ENCODE measurements at regions not wholly inside any gene's neighbourhood (a gene's known extent, or its start where the extent isn't known, plus 50 kb on each side); places are given as distances from the start of the nearest gene placed in this dataset.
"Not testable (repeated sequence)": the region's sequence is repeated elsewhere in the genome, so short reads cannot be mapped to it uniquely, and the experiment has no call there.

DNA sequence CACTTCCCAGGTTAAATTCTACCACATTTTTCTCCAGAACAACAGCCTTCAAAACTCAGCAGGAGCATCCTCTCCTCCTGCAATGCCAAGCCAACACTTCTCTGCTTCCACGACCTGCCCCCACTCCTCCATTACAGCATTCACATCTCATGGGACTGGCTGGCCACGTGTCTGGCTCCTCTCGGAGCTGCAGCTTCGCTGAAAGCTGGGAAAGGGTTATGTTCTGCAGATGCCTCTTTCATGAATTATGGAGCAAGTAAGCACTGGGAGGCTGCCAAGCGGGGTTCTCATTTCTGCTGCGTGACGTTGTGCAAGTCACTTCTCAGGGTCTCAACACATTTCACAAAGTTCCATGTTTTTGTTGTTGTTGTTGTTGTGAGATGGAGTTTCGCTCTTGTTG, 142.2 kb upstream of the RFLNA start:
- in situ Hi-C loops (cut with MboI; ENCODE audit: low pct_unique_long_range_greater_than_20kb, low sequenced_read_pairs) = no loop called here
- DNase-seq = no peak

DNA sequence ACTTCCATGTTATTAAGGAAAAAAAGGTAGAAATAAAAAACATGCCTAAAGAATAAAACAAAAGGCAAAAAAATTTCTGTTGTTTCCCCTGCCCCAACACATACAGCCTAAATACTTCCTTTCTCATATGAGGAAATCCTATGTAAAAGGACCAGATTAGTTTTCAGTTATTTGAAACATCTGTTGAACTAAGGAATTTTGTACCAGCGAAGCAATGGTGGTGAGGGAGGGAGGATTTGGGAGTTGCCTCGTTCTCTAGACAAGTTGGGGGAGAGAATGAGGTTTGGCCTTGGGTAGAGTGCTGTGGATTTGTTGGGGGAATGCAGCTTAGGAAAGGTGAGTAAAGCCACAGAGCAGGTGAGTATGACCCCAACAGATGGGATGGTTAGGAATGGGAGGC, 141.5 kb upstream of the RFLNA start:
- DNase-seq = no peak
- in situ Hi-C loops (cut with MboI; ENCODE audit: low pct_unique_long_range_greater_than_20kb, low sequenced_read_pairs) = no loop called here

GRCh38 chr12:124157406-124157805, 137.5 kb upstream of the RFLNA start:
- DNase-seq = no peak
- in situ Hi-C loops (cut with MboI; ENCODE audit: low pct_unique_long_range_greater_than_20kb, low sequenced_read_pairs) = no loop called here

GRCh38 chr12:124159655-124160054, 135.2 kb upstream of the RFLNA start:
- in situ Hi-C loops (cut with MboI; ENCODE audit: low pct_unique_long_range_greater_than_20kb, low sequenced_read_pairs) = no loop called here
- no peak for DNase-seq

- in situ Hi-C loops (cut with MboI; ENCODE audit: low pct_unique_long_range_greater_than_20kb, low sequenced_read_pairs) = no loop called here
- no peak for DNase-seq
Observed at GRCh38 chr12:124160097-124160756, 134.7 kb upstream of the RFLNA start.

DNA sequence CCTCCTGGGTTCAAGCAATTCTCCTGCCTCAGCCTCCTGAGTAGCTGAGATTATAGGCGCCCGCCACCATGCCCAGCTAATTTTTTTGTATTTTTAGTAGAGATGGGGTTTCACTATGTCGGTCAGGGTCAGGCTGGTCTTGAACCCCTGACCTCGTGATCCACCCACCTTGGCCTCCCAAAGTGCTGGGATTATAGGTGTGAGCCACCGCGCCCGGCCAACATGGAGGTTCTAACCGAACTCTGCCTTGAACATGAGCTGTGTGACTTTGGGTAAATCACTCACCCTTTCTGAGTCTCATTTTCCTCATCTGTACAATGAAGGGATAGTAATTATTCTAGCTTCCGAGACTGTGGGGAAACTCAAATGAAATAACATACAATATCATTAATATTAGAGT, 133.5 kb upstream of the RFLNA start:
- in situ Hi-C loops (cut with MboI; ENCODE audit: low pct_unique_long_range_greater_than_20kb, low sequenced_read_pairs); DNase-seq: not testable (repeated sequence)

DNA sequence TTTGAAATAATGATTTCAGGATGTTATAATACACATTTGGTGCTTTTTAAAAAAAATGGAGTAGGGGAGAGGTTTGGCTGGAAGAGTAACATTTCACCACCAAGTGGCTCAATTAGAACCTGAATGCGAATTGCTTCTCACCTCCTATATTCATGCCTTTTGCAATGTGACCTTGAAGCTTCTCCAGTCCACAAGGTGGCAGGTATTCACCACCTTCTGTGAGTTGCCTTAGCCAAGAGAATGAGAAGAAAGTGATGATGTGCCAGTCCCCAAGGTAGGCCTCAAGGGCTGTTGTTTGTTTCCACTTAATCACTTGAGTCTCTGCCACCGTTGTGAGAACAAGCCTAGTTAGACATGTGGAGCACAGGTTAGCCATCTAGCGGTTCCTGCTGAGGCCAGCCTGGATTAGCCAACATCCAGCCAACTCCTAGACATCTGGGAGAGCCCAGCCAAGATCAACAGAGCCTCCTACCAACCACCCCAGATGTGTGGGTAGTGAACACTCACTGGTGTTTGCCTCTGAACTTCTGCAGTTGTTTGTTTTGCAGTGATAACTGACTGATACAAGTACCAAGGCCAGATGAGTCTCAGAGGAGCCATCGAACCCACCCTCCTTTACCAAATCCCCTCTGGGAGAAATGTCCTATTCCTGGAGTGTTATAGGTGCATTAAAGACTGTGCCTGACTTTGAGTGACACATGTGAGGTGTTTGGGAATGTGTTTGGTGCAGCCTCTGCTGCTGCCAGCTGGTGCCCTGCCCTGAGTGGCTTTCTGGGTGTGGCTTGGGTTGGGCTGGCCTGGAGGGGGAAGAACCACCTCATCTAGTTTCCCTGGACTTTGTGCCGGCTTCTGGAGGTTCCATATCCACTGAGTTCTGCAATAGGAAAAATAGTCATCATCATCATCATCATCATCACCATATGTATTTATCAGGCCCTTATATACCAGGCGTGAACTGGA, 132.5 kb upstream of the RFLNA start:
- no peak for DNase-seq
- in situ Hi-C loops (cut with MboI; ENCODE audit: low pct_unique_long_range_greater_than_20kb, low sequenced_read_pairs) = no loop called here

DNA sequence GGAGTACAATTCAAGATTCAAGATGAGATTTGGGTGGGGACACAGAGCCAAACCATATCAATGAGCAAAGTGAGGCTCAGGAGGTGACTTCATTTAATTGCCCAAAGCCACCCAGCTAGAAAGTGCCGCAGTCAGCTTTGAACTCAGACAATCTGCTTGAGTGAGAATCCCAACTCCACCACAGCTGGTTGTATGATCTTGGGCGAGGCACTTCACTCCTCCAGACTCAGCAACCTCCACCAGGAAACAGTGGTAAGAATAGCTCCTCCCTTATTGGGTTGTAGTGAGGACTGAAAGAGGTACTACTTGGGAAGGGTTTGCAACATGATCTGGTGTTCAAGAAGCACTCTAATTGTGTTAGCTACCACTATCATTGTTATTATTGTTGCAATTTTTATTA, 129.2 kb upstream of the RFLNA start:
- no peak for DNase-seq
- in situ Hi-C loops (cut with MboI; ENCODE audit: low pct_unique_long_range_greater_than_20kb, low sequenced_read_pairs) = no loop called here

GRCh38 chr12:124167141-124167540, 127.8 kb upstream of the RFLNA start:
- in situ Hi-C loops (cut with MboI; ENCODE audit: low pct_unique_long_range_greater_than_20kb, low sequenced_read_pairs) = no loop called here
- no peak for DNase-seq

GRCh38 chr12:124168016-124168786, 126.7 kb upstream of the RFLNA start:
- in situ Hi-C loops (cut with MboI; ENCODE audit: low pct_unique_long_range_greater_than_20kb, low sequenced_read_pairs) = no loop called here
- no peak for DNase-seq

- no peak for DNase-seq
Observed at GRCh38 chr12:124169577-124170284, 125.2 kb upstream of the RFLNA start.

DNA sequence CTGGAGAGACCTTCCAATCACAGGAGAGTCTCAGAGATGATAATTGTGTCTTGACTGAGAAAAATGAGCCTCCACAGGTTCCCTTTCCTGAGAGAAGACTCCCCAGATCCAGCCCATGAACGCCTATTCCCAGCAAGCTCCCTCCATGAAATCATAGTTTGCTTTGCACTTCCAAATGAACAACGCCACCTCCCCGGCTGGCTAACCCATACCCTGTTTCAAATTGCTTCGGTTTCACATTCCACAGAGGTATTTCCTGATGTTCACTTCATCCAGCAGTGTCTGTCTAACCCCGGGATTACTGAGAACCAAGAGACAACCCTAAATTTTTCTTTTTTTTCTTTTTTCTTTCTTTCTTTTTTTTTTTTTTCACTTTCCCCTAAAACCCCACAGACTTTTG, 124.1 kb upstream of the RFLNA start:
- DNase-seq = no peak
- in situ Hi-C loops (cut with MboI; ENCODE audit: low pct_unique_long_range_greater_than_20kb, low sequenced_read_pairs) = no loop called here

More at GRCh38 chr12:124169577-124170284, 125.2 kb upstream of the RFLNA start:
- in situ Hi-C loops (cut with MboI; ENCODE audit: low pct_unique_long_range_greater_than_20kb, low sequenced_read_pairs) = no loop called here

GRCh38 chr12:124171231-124171979, 123.5 kb upstream of the RFLNA start:
- in situ Hi-C loops (cut with MboI; ENCODE audit: low pct_unique_long_range_greater_than_20kb, low sequenced_read_pairs) = no loop called here
- DNase-seq = no peak

DNA sequence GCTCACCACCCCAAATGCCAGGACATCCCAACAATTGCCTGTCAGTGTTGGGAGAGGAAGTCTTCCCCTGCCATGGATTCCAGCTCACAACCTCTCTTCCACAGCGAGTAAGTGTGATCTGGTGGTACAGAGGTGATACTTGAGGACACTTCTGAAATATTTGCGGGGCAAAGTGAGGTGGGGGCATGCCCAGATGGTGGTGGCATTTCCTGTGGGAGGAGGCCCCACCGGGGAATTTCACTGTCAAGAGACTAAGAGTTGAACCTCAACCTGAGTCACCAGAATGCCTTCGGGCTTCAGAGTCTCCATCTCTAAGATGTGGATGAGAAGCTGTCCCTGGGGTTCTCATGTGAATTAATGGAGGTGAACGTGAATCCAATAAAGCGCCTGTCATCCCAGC, 122.3 kb upstream of the RFLNA start:
- in situ Hi-C loops (cut with MboI; ENCODE audit: low pct_unique_long_range_greater_than_20kb, low sequenced_read_pairs) = no loop called here
- DNase-seq = no peak

DNA sequence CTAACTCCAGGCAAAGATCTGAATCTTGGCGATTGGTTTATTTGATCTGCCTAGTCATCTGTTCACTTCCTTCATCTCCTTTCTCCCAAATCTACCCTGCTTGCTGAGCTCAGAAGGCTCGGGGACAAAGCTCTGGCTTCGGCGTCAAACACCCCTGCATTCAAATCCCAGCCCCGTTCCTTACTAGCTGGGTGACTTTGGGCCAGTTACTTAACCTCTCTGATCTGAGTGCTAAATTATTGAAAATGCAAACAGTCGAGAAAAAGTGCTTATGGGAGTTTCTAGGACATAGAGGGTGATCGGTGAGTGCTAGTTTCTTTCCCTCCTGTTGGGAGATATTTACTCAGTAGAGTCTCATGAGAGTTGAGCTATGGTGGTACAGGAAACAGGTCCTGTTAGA, 121.2 kb upstream of the RFLNA start:
- in situ Hi-C loops (cut with MboI; ENCODE audit: low pct_unique_long_range_greater_than_20kb, low sequenced_read_pairs) = no loop called here
- no peak for DNase-seq

DNA sequence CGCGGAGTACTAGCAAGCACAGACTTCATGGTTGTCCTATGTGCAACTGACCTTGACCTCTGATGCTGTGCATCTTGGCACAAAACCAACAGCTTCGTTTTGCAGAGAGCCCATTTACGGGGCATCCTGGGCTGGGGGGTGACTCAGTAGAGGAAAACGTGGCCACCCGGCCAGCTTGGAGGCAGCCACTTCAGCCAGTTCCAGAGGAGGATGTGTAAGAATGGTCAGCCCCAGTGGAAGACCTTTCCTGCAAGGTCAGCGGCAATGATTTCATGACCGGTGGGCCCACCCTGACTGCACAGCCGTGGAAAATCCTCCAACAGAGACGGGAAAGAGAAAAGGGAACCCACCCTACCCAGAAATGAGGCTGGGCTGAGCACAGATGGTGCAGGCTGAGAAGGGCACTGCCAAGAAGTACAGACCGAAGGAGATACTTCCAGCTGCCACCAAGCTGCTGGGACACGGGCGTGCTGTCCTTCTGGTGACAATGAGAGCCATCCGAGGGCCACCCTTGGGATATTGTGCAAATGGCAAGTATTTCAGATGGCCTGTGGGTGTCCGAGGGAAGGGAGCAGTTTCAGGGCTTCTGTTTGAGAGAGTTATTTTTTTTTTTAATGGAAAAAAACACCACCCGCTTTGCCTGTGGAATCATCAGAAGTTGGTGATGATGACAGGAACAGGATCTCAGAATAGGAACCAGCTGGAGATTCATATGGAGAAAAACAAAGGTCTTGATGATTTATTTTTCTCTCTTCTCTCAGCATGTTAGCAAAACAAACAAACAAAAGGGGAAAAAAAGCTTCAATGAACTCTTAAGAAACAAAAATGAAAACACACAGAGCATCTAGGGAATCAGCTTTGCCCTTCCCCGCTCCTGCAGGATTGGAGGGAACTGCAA, 120.2 kb upstream of the RFLNA start:
- DNase-seq = no peak
- in situ Hi-C loops (cut with MboI; ENCODE audit: low pct_unique_long_range_greater_than_20kb, low sequenced_read_pairs) = no loop called here

GRCh38 chr12:124175704-124176103, 119.2 kb upstream of the RFLNA start:
- in situ Hi-C loops (cut with MboI; ENCODE audit: low pct_unique_long_range_greater_than_20kb, low sequenced_read_pairs) = no loop called here

More at GRCh38 chr12:124175704-124176103, 119.2 kb upstream of the RFLNA start:
- no peak for DNase-seq
